H9 (cell line): ENCODE measurements at regions not wholly inside any gene's neighbourhood (a gene's known extent, or its start where the extent isn't known, plus 50 kb on each side); places are given as distances from the start of the nearest gene placed in this dataset.

Experiments
- DNase-seq: peaks from one replicate; pipeline ENCODE4 v3.0.0-alpha.2; 2017
- H2AFZ ChIP-seq: one replicate; pipeline ENCODE4 v1.6.1; 2013; ENCODE audit warnings: mild to moderate bottlenecking, low read length, control low read depth, moderate library complexity
- H2AK5ac ChIP-seq: 2 replicates; pipeline ENCODE4 v1.6.1; 2013; ENCODE audit warnings: low read length, control low read depth, mixed read lengths; ENCODE audit not compliant: insufficient read length
- H2BK120ac ChIP-seq: one replicate; pipeline ENCODE4 v1.6.1; 2013; ENCODE audit warnings: low read depth, mild to moderate bottlenecking, low read length, control low read depth, inconsistent platforms; ENCODE audit not compliant: poor library complexity, severe bottlenecking
- H2BK12ac ChIP-seq: 2 replicates; pipeline ENCODE4 v1.6.1; 2013; ENCODE audit warnings: low read length, control low read depth, mixed read lengths, low read depth; ENCODE audit not compliant: insufficient read length
- H2BK15ac ChIP-seq: 2 replicates; pipeline ENCODE4 v1.6.1; 2013; ENCODE audit warnings: low read depth, low read length, control low read depth
- H2BK20ac ChIP-seq: one replicate; pipeline ENCODE4 v1.6.1; 2013; ENCODE audit warnings: low read depth, mild to moderate bottlenecking, low read length, control low read depth, inconsistent platforms; ENCODE audit not compliant: poor library complexity, severe bottlenecking
- H2BK5ac ChIP-seq: 2 replicates; pipeline ENCODE4 v1.6.1; 2013; ENCODE audit warnings: low read length, control low read depth, mixed read lengths; ENCODE audit not compliant: insufficient read length
- H3K14ac ChIP-seq: 2 replicates; pipeline ENCODE4 v1.6.1; 2013; ENCODE audit warnings: low read length, control low read depth; ENCODE audit not compliant: insufficient read depth
- H3K18ac ChIP-seq: 2 replicates; pipeline ENCODE4 v1.6.1; 2013; ENCODE audit warnings: low read depth, mild to moderate bottlenecking, mixed read lengths, low read length, control low read depth; ENCODE audit not compliant: insufficient read length
- H3K23ac ChIP-seq: 2 replicates; pipeline ENCODE4 v1.6.1; 2013; ENCODE audit warnings: low read length, control low read depth, mixed read lengths, low read depth; ENCODE audit not compliant: insufficient read length
- H3K23me2 ChIP-seq: 2 replicates; pipeline ENCODE4 v1.6.1; 2013; ENCODE audit warnings: low read depth, mild to moderate bottlenecking, mixed read lengths, low read length, control low read depth; ENCODE audit not compliant: insufficient read length, poor library complexity, severe bottlenecking
- H3K27ac ChIP-seq: 2 replicates; pipeline ENCODE4 v1.5.1; 2013; ENCODE audit warnings: low read length, control low read depth, mixed read lengths, low read depth; ENCODE audit not compliant: insufficient read length
- H3K27me3 ChIP-seq: 2 replicates; pipeline ENCODE4 v1.6.1; 2013; ENCODE audit warnings: low read length, control low read depth, inconsistent platforms; ENCODE audit not compliant: insufficient read depth
- H3K4ac ChIP-seq: 2 replicates; pipeline ENCODE4 v1.6.1; 2013; ENCODE audit warnings: low read depth, mild to moderate bottlenecking, control low read depth, inconsistent platforms, low read length, moderate library complexity
- H3K4me1 ChIP-seq: 2 replicates; pipeline ENCODE4 v1.6.1; 2013; ENCODE audit warnings: low read length, control low read depth, inconsistent platforms; ENCODE audit not compliant: insufficient read depth
- H3K4me2 ChIP-seq: 2 replicates; pipeline ENCODE4 v1.6.1; 2013; ENCODE audit warnings: low read length, control low read depth, mixed read lengths; ENCODE audit not compliant: insufficient read length, insufficient read depth
- H3K56ac ChIP-seq: 2 replicates; pipeline ENCODE4 v1.6.1; 2013; ENCODE audit warnings: low read depth, mild to moderate bottlenecking, mixed read lengths, low read length, control low read depth; ENCODE audit not compliant: insufficient read length
- H3K79me1 ChIP-seq: 2 replicates; pipeline ENCODE4 v1.6.1; 2013; ENCODE audit warnings: low read depth, mild to moderate bottlenecking, moderate library complexity, low read length, control low read depth, inconsistent platforms; ENCODE audit not compliant: insufficient read depth, poor library complexity, severe bottlenecking
- H3K79me2 ChIP-seq: 2 replicates; pipeline ENCODE4 v1.6.1; 2013; ENCODE audit warnings: low read length, control low read depth, inconsistent platforms; ENCODE audit not compliant: insufficient read depth
- H3K9ac ChIP-seq: 2 replicates; pipeline ENCODE4 v1.6.1; 2013; ENCODE audit warnings: low read length, control low read depth, mixed read lengths; ENCODE audit not compliant: insufficient read length; ENCODE audit errors: extremely low read depth
- H3K9me3 ChIP-seq: one replicate; pipeline ENCODE4 v1.6.1; 2013; ENCODE audit warnings: low read depth, low read length, inconsistent platforms; ENCODE audit not compliant: control insufficient read depth
- H3T11ph ChIP-seq: one replicate; pipeline ENCODE4 v1.6.1; 2013; ENCODE audit warnings: mild to moderate bottlenecking, low read length, control low read depth, inconsistent platforms
- H4K20me1 ChIP-seq: one replicate; pipeline ENCODE4 v1.6.1; 2013; ENCODE audit not compliant: control insufficient read depth, insufficient read length, insufficient read depth
- H4K5ac ChIP-seq: 2 replicates; pipeline ENCODE4 v1.6.1; 2013; ENCODE audit warnings: low read depth, mild to moderate bottlenecking, mixed read lengths, low read length, control low read depth; ENCODE audit not compliant: insufficient read length
- H4K8ac ChIP-seq: replicated peaks from 2 replicates; pipeline ENCODE4 v1.6.1; 2013; ENCODE audit warnings: low read length, control low read depth, mixed read lengths, low read depth; ENCODE audit not compliant: insufficient read length
- H4K91ac ChIP-seq: 2 replicates; pipeline ENCODE4 v1.6.1; 2013; ENCODE audit warnings: low read depth, mild to moderate bottlenecking, moderate library complexity, mixed read lengths, low read length, control low read depth; ENCODE audit not compliant: insufficient read length
- H3K27ac Mint-ChIP-seq, 3 experiments: 2 replicates in 2 of 3; 3 replicates in 1 of 3; pipeline ENCODE4 v1.8.0; 2020 to 2021; ENCODE audit warnings: mixed read lengths in 3 of 3, mild to moderate bottlenecking in 1 of 3, moderate library complexity in 1 of 3
- H3K27me3 Mint-ChIP-seq: 2 replicates; pipeline ENCODE4 v1.8.0; 2021; ENCODE audit warnings: low read depth, mild to moderate bottlenecking, moderate library complexity, mixed read lengths
- H3K36me3 Mint-ChIP-seq, 3 experiments: 2 replicates in 2 of 3; 3 replicates in 1 of 3; pipeline ENCODE4 v1.8.0; 2020 to 2021; ENCODE audit warnings: low read depth in 3 of 3, mixed read lengths in 3 of 3; ENCODE audit not compliant: insufficient read depth in 1 of 3
- H3K4me1 Mint-ChIP-seq, 2 experiments: 2 replicates each; pipeline ENCODE4 v1.8.0; 2020; ENCODE audit warnings: mixed read lengths in 2 of 2
- H3K4me3 Mint-ChIP-seq, 2 experiments: 2 replicates in 1 of 2; 3 replicates in 1 of 2; pipeline ENCODE4 v1.8.0; 2020 to 2021; ENCODE audit warnings: mild to moderate bottlenecking in 2 of 2, mixed read lengths in 2 of 2, moderate library complexity in 1 of 2
- H3K9me3 Mint-ChIP-seq, 2 experiments: 2 replicates in 1 of 2; 3 replicates in 1 of 2; pipeline ENCODE4 v1.8.0; 2020; ENCODE audit warnings: mild to moderate bottlenecking in 2 of 2, mixed read lengths in 2 of 2, moderate library complexity in 1 of 2
- WGBS: extraction: QIAGEN DNeasy Blood & Tissue Kit; methylation state at CpG from one replicate; pipeline ENCODE4 v1.1.7; 2013; ENCODE audit warnings: missing lambda C conversion rate, low lambda C conversion rate, mixed read lengths; ENCODE audit not compliant: insufficient read length; ENCODE audit errors: extremely low coverage; 5-methylcytosine and 5-hydroxymethylcytosine counted together
- TF ChIP-seq, protein P1 (sequence below): fragments of 200-600 bp; sonication (generic); conservative IDR thresholded peaks from 3 replicates; pipeline ENCODE4 v1.8.0; 2021; ENCODE audit warnings: antibody characterized with exemption, mild to moderate bottlenecking

DNA sequence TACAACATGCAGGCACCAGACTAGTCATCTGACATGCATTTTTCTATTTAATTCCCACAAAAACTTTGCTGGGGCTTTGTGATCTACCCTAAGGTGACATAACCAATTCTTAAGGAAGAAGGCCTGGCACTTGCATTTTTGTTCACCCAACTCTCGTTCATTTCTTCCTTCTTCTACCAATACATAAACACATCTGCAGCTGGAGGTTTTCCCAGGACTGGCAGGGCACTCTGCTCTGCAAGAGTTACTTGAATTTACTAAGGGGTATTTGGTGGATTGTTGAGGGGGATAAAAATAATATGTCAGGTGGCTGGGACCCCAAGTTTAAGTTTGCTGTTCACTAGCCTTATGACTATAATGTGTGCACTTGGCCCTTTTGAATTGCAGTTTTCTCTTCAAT is 111.4 kb upstream of the TRIB2 start:
- WGBS: no CpG with 5 or more reads among the region's 1 CpG

More for the DNA sequence above, 111.4 kb upstream of the TRIB2 start:
- no peak overlapping the region for H3K56ac ChIP-seq
- H4K20me1 ChIP-seq: no peaks in the 10 kb centered on the region
- no peak overlapping the region for H3K23ac ChIP-seq
- H3T11ph ChIP-seq: no peak overlapping the region
- Mint-ChIP-seq H3K27ac (no peak overlapping the region), H3K36me3 (no peaks in the 10 kb centered on the region), H3K4me1 (peaks cover 8 to 12% of the 10 kb centered on the region in 2 experiments), H3K27me3 (no peaks in the 10 kb centered on the region), H3K9me3 (no peaks in the 10 kb centered on the region), H3K4me3 (no peak overlapping the region)
- no peaks in the 10 kb centered on the region for H3K79me1 ChIP-seq
- TF ChIP-seq, protein P1, sequence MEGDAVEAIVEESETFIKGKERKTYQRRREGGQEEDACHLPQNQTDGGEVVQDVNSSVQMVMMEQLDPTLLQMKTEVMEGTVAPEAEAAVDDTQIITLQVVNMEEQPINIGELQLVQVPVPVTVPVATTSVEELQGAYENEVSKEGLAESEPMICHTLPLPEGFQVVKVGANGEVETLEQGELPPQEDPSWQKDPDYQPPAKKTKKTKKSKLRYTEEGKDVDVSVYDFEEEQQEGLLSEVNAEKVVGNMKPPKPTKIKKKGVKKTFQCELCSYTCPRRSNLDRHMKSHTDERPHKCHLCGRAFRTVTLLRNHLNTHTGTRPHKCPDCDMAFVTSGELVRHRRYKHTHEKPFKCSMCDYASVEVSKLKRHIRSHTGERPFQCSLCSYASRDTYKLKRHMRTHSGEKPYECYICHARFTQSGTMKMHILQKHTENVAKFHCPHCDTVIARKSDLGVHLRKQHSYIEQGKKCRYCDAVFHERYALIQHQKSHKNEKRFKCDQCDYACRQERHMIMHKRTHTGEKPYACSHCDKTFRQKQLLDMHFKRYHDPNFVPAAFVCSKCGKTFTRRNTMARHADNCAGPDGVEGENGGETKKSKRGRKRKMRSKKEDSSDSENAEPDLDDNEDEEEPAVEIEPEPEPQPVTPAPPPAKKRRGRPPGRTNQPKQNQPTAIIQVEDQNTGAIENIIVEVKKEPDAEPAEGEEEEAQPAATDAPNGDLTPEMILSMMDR: no peak
- no peak overlapping the region for H3K18ac ChIP-seq
- DNase-seq: no peak
- no peak overlapping the region for H2AFZ ChIP-seq
- H3K4me2 ChIP-seq: no peak overlapping the region
- H3K14ac ChIP-seq: no peak overlapping the region
- no peaks in the 10 kb centered on the region for H3K27me3 ChIP-seq
- no peak overlapping the region for H4K91ac ChIP-seq
- no peaks in the 10 kb centered on the region for H3K23me2 ChIP-seq
- H4K5ac ChIP-seq: no peak overlapping the region
- no peak overlapping the region for H4K8ac ChIP-seq
- H3K9me3 ChIP-seq: no peaks in the 10 kb centered on the region
- H3K79me2 ChIP-seq: no peaks in the 10 kb centered on the region
- no peak overlapping the region for H2BK12ac ChIP-seq
- H2BK15ac ChIP-seq: no peak overlapping the region
- H2AK5ac ChIP-seq: no peak overlapping the region
- peaks cover 2% of the 10 kb centered on the region; the same call in 1 of the 2 replicates for H3K4me1 ChIP-seq
- no peak overlapping the region for H2BK20ac ChIP-seq
- no peak overlapping the region for H3K4ac ChIP-seq
- H3K9ac ChIP-seq: no peak overlapping the region
- H2BK120ac ChIP-seq: no peak overlapping the region
- H2BK5ac ChIP-seq: no peak overlapping the region
- H3K27ac ChIP-seq: no peak overlapping the region
